HEK293T (cell line): ENCODE measurements at regions not wholly inside any gene's neighbourhood (a gene's known extent, or its start where the extent isn't known, plus 50 kb on each side); places are given as distances from the start of the nearest gene placed in this dataset.

Experiments used
- ARNT ChIP-seq: fragments of 450-650 bp; IDR thresholded peaks from 2 replicates; pipeline ENCODE4 v1.6.1; 2017; ENCODE audit warnings: mild to moderate bottlenecking
- BHLHE40 ChIP-seq: fragments of 450-650 bp; IDR thresholded peaks from 2 replicates; pipeline ENCODE4 v1.6.1; 2016; ENCODE audit warnings: mild to moderate bottlenecking, moderate library complexity, borderline replicate concordance
- ELF4 ChIP-seq: fragments of 450-650 bp; IDR thresholded peaks from 2 replicates; pipeline ENCODE4 v1.6.1; 2017; ENCODE audit warnings: antibody characterized with exemption
- L3MBTL2 ChIP-seq: fragments of 450-650 bp; conservative IDR thresholded peaks from 2 replicates; pipeline ENCODE4 v1.6.1; 2016; ENCODE audit warnings: mild to moderate bottlenecking
- NFRKB ChIP-seq: fragments of 450-650 bp; IDR thresholded peaks from 2 replicates; pipeline ENCODE4 v1.6.1; 2016; ENCODE audit warnings: mild to moderate bottlenecking, moderate library complexity
- SP1 ChIP-seq: fragments of 450-650 bp; IDR thresholded peaks from 2 replicates; pipeline ENCODE4 v1.6.1; 2017
- SUZ12 ChIP-seq: fragments of 450-650 bp; IDR thresholded peaks from 2 replicates; pipeline ENCODE4 v1.6.1; 2016; ENCODE audit warnings: mild to moderate bottlenecking

GRCh38 chr12:70091021-70091521 is 152.2 kb upstream of the CNOT2 start:
- no peak for TF ChIP-seq BHLHE40
- TF ChIP-seq SUZ12: no peak
- TF ChIP-seq NFRKB: no peak
- no peak for TF ChIP-seq ELF4
- TF ChIP-seq SP1: no peak
- TF ChIP-seq L3MBTL2: no peak
- no peak for TF ChIP-seq ARNT
